Neural progenitor cell (in vitro differentiated cells): ENCODE measurements at regions not wholly inside any gene's neighbourhood (a gene's known extent, or its start where the extent isn't known, plus 50 kb on each side); places are given as distances from the start of the nearest gene placed in this dataset.

Source experiments
- DNase-seq: peaks from one replicate; pipeline ENCODE4 v3.0.0-alpha.2; 2016; ENCODE audit warnings: low spot score
- H2AFZ ChIP-seq: fragments of 200-600 bp; sonication (generic); replicated peaks from 2 replicates; pipeline ENCODE4 v1.6.1; 2016; ENCODE audit warnings: antibody characterized with exemption
- H3F3A ChIP-seq: fragments of 200-600 bp; sonication (generic); 2 replicates; pipeline ENCODE4 v1.6.1; 2016; ENCODE audit warnings: antibody characterized with exemption, low read depth
- H3K27ac ChIP-seq: fragments of 200-600 bp; sonication (generic); 2 replicates; pipeline ENCODE4 v1.5.1; 2016; ENCODE audit warnings: mild to moderate bottlenecking
- H3K27me3 ChIP-seq: fragments of 200-600 bp; sonication (generic); 2 replicates; pipeline ENCODE4 v1.6.1; 2016; ENCODE audit warnings: mild to moderate bottlenecking, moderate library complexity
- H3K36me3 ChIP-seq: fragments of 200-600 bp; sonication (generic); 2 replicates; pipeline ENCODE4 v1.5.1; 2016
- H3K4me1 ChIP-seq: fragments of 200-600 bp; sonication (generic); 2 replicates; pipeline ENCODE4 v1.6.1; 2016; ENCODE audit warnings: mixed run types
- H3K4me2 ChIP-seq: fragments of 200-600 bp; sonication (generic); 2 replicates; pipeline ENCODE4 v1.6.1; 2016
- H3K4me3 ChIP-seq: fragments of 200-600 bp; sonication (generic); 2 replicates; pipeline ENCODE4 v1.5.1; 2016
- H3K79me2 ChIP-seq: fragments of 200-600 bp; sonication (generic); 2 replicates; pipeline ENCODE4 v1.6.1; 2016; ENCODE audit warnings: low read depth
- H3K9ac ChIP-seq: fragments of 200-600 bp; sonication (generic); 2 replicates; pipeline ENCODE4 v1.6.1; 2016
- H3K9me3 ChIP-seq: fragments of 200-600 bp; sonication (generic); 2 replicates; pipeline ENCODE4 v1.5.1; 2016; ENCODE audit warnings: low read depth
- H4K20me1 ChIP-seq: fragments of 200-600 bp; sonication (generic); 2 replicates; pipeline ENCODE4 v1.6.1; 2016; ENCODE audit warnings: low read depth
- H3K27ac Mint-ChIP-seq: 3 replicates; pipeline ENCODE4 v1.8.0; 2021; ENCODE audit warnings: mixed read lengths
- H3K27me3 Mint-ChIP-seq: 2 replicates; pipeline ENCODE4 v1.8.0; 2022; ENCODE audit warnings: low read depth, mild to moderate bottlenecking, inconsistent platforms, moderate library complexity, mixed read lengths; ENCODE audit not compliant: insufficient read depth
- H3K36me3 Mint-ChIP-seq: 3 replicates; pipeline ENCODE4 v1.8.0; 2021; ENCODE audit warnings: mixed read lengths
- H3K4me1 Mint-ChIP-seq: 3 replicates; pipeline ENCODE4 v1.8.0; 2021; ENCODE audit warnings: mixed read lengths
- H3K4me3 Mint-ChIP-seq: 3 replicates; pipeline ENCODE4 v1.8.0; 2021; ENCODE audit warnings: mild to moderate bottlenecking, moderate library complexity, mixed read lengths
- H3K9me3 Mint-ChIP-seq: 3 replicates; pipeline ENCODE4 v1.8.0; 2020; ENCODE audit warnings: mixed read lengths
- EZH2 ChIP-seq: fragments of 200-600 bp; sonication (generic); IDR thresholded peaks from 2 replicates; pipeline ENCODE4 v1.6.1; 2017; ENCODE audit warnings: antibody characterized with exemption, mild to moderate bottlenecking, moderate library complexity
- EZH2phosphoT487 ChIP-seq: fragments of 200-600 bp; sonication (generic); IDR thresholded peaks from 2 replicates; pipeline ENCODE4 v1.6.1; 2017; ENCODE audit warnings: antibody characterized with exemption
- TF ChIP-seq, protein P1 (sequence below): fragments of 200-600 bp; sonication (generic); IDR thresholded peaks from 2 replicates; pipeline ENCODE4 v1.5.1; 2017; ENCODE audit warnings: antibody characterized with exemption, mild to moderate bottlenecking

DNA sequence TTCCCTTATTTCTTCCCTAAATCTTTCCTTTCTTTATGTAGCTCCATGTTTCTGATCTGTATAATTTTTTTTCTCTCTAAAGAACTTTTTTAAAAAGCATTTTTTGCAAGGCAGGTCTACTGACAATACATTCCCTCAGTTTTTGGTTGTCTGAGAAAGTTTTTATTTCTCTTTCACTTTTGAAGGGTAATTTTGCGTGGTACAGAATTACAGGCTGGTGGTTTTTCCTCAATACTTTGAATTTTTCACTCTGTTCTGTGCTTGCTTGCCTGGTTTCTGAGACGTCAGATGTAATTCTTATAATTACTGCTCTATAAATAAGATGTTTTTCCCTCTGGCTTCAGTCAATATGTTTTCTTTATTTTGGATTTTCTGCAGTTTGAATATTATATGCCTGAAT lies 205.4 kb upstream of the VSTM2A start:
- Mint-ChIP-seq H3K27ac (no peak overlapping the region), H3K27me3 (no peaks in the 10 kb centered on the region), H3K4me3 (no peak overlapping the region), H3K4me1 (peaks cover 19% of the 10 kb centered on the region), H3K9me3 (no peaks in the 10 kb centered on the region), H3K36me3 (no peaks in the 10 kb centered on the region)
- H3K4me2 ChIP-seq = no peak overlapping the region
- no peak for DNase-seq
- no peaks in the 10 kb centered on the region for H3F3A ChIP-seq
- H3K4me3 ChIP-seq = no peak overlapping the region
- TF ChIP-seq EZH2phosphoT487 = no peak
- TF ChIP-seq, protein P1, sequence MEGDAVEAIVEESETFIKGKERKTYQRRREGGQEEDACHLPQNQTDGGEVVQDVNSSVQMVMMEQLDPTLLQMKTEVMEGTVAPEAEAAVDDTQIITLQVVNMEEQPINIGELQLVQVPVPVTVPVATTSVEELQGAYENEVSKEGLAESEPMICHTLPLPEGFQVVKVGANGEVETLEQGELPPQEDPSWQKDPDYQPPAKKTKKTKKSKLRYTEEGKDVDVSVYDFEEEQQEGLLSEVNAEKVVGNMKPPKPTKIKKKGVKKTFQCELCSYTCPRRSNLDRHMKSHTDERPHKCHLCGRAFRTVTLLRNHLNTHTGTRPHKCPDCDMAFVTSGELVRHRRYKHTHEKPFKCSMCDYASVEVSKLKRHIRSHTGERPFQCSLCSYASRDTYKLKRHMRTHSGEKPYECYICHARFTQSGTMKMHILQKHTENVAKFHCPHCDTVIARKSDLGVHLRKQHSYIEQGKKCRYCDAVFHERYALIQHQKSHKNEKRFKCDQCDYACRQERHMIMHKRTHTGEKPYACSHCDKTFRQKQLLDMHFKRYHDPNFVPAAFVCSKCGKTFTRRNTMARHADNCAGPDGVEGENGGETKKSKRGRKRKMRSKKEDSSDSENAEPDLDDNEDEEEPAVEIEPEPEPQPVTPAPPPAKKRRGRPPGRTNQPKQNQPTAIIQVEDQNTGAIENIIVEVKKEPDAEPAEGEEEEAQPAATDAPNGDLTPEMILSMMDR = no peak
- TF ChIP-seq EZH2 = no peak
- peaks cover 13% of the 10 kb centered on the region for H3K4me1 ChIP-seq
- H3K9ac ChIP-seq = no peak overlapping the region
- H2AFZ ChIP-seq = no peak overlapping the region
- H3K27me3 ChIP-seq = no peaks in the 10 kb centered on the region
- no peak overlapping the region for H3K27ac ChIP-seq
- no peaks in the 10 kb centered on the region for H3K79me2 ChIP-seq
- no peaks in the 10 kb centered on the region for H3K36me3 ChIP-seq
- no peaks in the 10 kb centered on the region for H3K9me3 ChIP-seq
- H4K20me1 ChIP-seq = no peaks in the 10 kb centered on the region

DNA sequence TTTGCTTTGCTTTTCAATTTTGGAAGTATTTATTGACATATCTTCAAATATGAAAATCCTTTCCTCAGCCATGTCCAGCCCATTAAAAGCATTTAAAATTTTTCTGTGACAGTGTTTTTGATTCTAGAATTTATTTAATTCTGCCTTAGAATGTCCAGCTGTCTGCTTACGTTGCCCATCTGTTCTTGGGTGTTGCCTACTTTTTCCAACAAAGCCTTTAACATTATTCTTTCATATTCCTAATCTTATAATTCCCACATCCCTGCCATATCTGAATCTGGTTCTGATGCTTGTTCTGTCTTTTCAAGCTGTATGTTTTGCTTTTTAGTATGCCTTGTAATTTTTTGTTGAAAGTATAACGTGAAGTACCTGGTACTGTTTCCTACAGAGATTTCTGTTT lies 204.7 kb upstream of the VSTM2A start:
- Histone ChIP-seq H3K9me3 (no peaks in the 10 kb centered on the region), H4K20me1 (no peaks in the 10 kb centered on the region), H3K4me2 (no peak overlapping the region), H3K27ac (no peak overlapping the region), H2AFZ (no peak overlapping the region), H3F3A (no peaks in the 10 kb centered on the region), H3K4me3 (no peak overlapping the region), H3K79me2 (no peaks in the 10 kb centered on the region), H3K36me3 (no peaks in the 10 kb centered on the region), H3K27me3 (no peaks in the 10 kb centered on the region), H3K9ac (no peak overlapping the region), H3K4me1 (peaks cover 6% of the 10 kb centered on the region)
- Mint-ChIP-seq H3K9me3 (no peaks in the 10 kb centered on the region), H3K27me3 (no peaks in the 10 kb centered on the region), H3K36me3 (no peaks in the 10 kb centered on the region), H3K4me1 (peaks cover 12% of the 10 kb centered on the region), H3K27ac (no peak overlapping the region), H3K4me3 (no peak overlapping the region)
- TF ChIP-seq, protein P1 = no peak
- no peak for TF ChIP-seq EZH2phosphoT487
- no peak for TF ChIP-seq EZH2
- no peak for DNase-seq

DNA sequence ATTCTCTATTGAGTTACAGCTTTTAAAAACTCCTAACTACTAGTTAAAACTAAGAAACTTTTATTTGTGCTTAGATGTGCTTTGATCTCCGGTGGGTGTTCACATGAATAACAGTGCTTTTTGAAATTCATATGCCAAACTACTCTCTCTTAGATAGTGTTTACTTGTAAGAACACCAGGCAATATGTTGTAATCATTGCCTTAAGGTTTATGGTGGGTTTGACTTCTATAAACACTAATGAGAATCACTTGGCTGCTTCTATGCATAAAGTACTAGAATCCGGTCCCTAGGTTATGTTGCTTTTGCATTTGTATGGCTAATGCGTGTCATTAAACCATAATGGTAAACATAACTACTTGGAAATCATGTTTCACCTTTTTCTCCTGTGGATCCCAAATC lies 203.9 kb upstream of the VSTM2A start:
- no peak overlapping the region for H3K4me3 Mint-ChIP-seq
- no peaks in the 10 kb centered on the region for H3K4me1 ChIP-seq
- H3K27ac Mint-ChIP-seq = no peak overlapping the region
- no peaks in the 10 kb centered on the region for H3K36me3 Mint-ChIP-seq
- no peaks in the 10 kb centered on the region for H3K36me3 ChIP-seq
- no peak overlapping the region for H3K9ac ChIP-seq
- no peak overlapping the region for H3K27ac ChIP-seq
- no peaks in the 10 kb centered on the region for H3K27me3 ChIP-seq
- TF ChIP-seq EZH2 = no peak
- TF ChIP-seq EZH2phosphoT487 = no peak
- TF ChIP-seq, protein P1 = no peak
- H3K9me3 Mint-ChIP-seq = no peaks in the 10 kb centered on the region
- peaks cover 7% of the 10 kb centered on the region for H3K4me1 Mint-ChIP-seq
- no peaks in the 10 kb centered on the region for H3K9me3 ChIP-seq
- H3K4me2 ChIP-seq = no peak overlapping the region
- no peak for DNase-seq
- no peaks in the 10 kb centered on the region for H3K79me2 ChIP-seq
- no peaks in the 10 kb centered on the region for H3F3A ChIP-seq
- no peaks in the 10 kb centered on the region for H3K27me3 Mint-ChIP-seq
- H2AFZ ChIP-seq = no peak overlapping the region
- no peak overlapping the region for H3K4me3 ChIP-seq
- H4K20me1 ChIP-seq = no peaks in the 10 kb centered on the region

DNA sequence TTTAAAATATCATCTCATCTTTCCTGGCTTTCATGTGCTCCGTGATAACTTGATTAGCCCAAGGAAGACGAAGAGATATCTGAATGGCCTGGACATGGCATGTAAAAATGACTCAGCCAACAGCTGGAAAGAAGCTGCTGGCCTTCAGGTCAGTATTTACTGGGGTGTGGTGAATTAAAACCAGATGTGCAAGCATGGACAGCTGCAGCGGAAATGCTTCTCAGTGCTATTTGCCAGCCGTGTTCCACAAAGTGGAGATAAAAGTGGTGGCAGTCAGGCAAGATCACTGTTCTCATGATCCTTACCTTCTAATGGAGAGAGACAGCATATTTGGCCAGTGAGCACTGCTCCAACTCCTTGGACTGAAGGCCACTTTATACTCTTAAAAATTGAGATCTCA lies 203.1 kb upstream of the VSTM2A start:
- no peaks in the 10 kb centered on the region for H3K79me2 ChIP-seq
- H3K9me3 ChIP-seq = no peaks in the 10 kb centered on the region
- Mint-ChIP-seq H3K4me3 (no peak overlapping the region), H3K36me3 (no peaks in the 10 kb centered on the region), H3K4me1 (no peaks in the 10 kb centered on the region), H3K9me3 (no peaks in the 10 kb centered on the region), H3K27ac (no peak overlapping the region), H3K27me3 (no peaks in the 10 kb centered on the region)
- H3K27me3 ChIP-seq = no peaks in the 10 kb centered on the region
- no peak overlapping the region for H3K27ac ChIP-seq
- H3K4me1 ChIP-seq = no peaks in the 10 kb centered on the region
- no peaks in the 10 kb centered on the region for H4K20me1 ChIP-seq
- no peak overlapping the region for H3K9ac ChIP-seq
- no peak overlapping the region for H3K4me2 ChIP-seq
- H2AFZ ChIP-seq = no peak overlapping the region
- no peak for DNase-seq
- no peak overlapping the region for H3K4me3 ChIP-seq
- H3K36me3 ChIP-seq = no peaks in the 10 kb centered on the region
- no peak for TF ChIP-seq EZH2phosphoT487
- TF ChIP-seq, protein P1 = no peak
- H3F3A ChIP-seq = no peaks in the 10 kb centered on the region
